C4-2B (cell line): ENCODE measurements at regions not wholly inside any gene's neighbourhood (a gene's known extent, or its start where the extent isn't known, plus 50 kb on each side); places are given as distances from the start of the nearest gene placed in this dataset.

Experiments
- ZFX ChIP-seq: fragments of 450-650 bp; IDR thresholded peaks from 2 replicates; pipeline ENCODE4 v1.6.1; 2017
- TF ChIP-seq, protein P1 (sequence below): fragments of 450-650 bp; conservative IDR thresholded peaks from 2 replicates; pipeline ENCODE4 v1.5.1; 2017; ENCODE audit warnings: mild to moderate bottlenecking

DNA sequence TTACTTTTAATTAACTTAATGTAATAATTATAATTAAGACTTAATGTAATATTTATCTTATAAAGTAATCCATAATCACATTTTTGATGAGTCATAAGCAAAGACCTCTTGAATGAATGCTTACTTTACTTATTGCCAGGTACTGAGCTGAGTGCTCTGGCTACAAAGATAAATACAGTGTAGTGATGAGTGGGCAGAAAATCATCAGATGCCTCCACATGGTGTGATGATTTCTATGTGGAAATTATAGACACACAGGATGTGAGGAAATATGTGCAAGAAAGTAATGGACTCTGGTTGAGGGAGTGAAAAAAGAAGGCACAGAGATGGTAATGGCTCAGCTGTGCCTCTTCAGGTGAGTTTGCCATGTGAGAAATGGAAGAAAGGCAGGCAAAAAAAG lies 422.6 kb upstream of the CD180 start:
- TF ChIP-seq, protein P1, sequence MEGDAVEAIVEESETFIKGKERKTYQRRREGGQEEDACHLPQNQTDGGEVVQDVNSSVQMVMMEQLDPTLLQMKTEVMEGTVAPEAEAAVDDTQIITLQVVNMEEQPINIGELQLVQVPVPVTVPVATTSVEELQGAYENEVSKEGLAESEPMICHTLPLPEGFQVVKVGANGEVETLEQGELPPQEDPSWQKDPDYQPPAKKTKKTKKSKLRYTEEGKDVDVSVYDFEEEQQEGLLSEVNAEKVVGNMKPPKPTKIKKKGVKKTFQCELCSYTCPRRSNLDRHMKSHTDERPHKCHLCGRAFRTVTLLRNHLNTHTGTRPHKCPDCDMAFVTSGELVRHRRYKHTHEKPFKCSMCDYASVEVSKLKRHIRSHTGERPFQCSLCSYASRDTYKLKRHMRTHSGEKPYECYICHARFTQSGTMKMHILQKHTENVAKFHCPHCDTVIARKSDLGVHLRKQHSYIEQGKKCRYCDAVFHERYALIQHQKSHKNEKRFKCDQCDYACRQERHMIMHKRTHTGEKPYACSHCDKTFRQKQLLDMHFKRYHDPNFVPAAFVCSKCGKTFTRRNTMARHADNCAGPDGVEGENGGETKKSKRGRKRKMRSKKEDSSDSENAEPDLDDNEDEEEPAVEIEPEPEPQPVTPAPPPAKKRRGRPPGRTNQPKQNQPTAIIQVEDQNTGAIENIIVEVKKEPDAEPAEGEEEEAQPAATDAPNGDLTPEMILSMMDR, result no peak
- no peak for TF ChIP-seq ZFX
